HepG2 (cell line): ENCODE measurements at regions not wholly inside any gene's neighbourhood (a gene's known extent, or its start where the extent isn't known, plus 50 kb on each side); places are given as distances from the start of the nearest gene placed in this dataset.

ENCODE experiments used
- CBX2 ChIP-seq, 2 experiments: fragments of 200-600 bp in 1 of 2; sonication (generic); formaldehyde crosslinking in 1 of 2; IDR thresholded peaks; 2 replicates each; pipeline versions ENCODE4 v1.7.0 to v1.8.1; 2018 to 2022; ENCODE audit warnings: low read depth in 2 of 2, low read length in 1 of 2, mild to moderate bottlenecking in 1 of 2, missing genetic modification reagents in 1 of 2
- FOXJ3 ChIP-seq: sonication (generic); formaldehyde crosslinking; IDR thresholded peaks from 2 replicates; pipeline ENCODE4 v1.4.0; 2020; ENCODE audit warnings: missing genetic modification reagents, mild to moderate bottlenecking, borderline replicate concordance
- GLMP ChIP-seq: sonication (generic); formaldehyde crosslinking; IDR thresholded peaks from 2 replicates; pipeline ENCODE4 v1.9.0; 2021; ENCODE audit warnings: missing genetic modification reagents, mild to moderate bottlenecking, borderline replicate concordance
- ISX ChIP-seq: sonication (generic); formaldehyde crosslinking; conservative IDR thresholded peaks from 2 replicates; pipeline ENCODE4 v1.5.0; 2020; ENCODE audit warnings: missing genetic modification reagents
- NONO ChIP-seq, 2 experiments: fragments of 450-650 bp in 1 of 2; sonication (generic) in 1 of 2; formaldehyde crosslinking in 1 of 2; IDR thresholded peaks in 1 of 2; conservative IDR thresholded peaks in 1 of 2; 2 replicates each; pipeline versions ENCODE4 v1.6.1 to v1.8.0; 2017 to 2022; ENCODE audit warnings: mild to moderate bottlenecking in 1 of 2, missing genetic modification reagents in 1 of 2, moderate library complexity in 1 of 2
- PBX2 ChIP-seq: IDR thresholded peaks from 2 replicates; pipeline ENCODE4 v1.6.1; 2016; ENCODE audit warnings: control low read depth
- SNAPC5 ChIP-seq: sonication (generic); formaldehyde crosslinking; IDR thresholded peaks from 2 replicates; pipeline ENCODE4 v1.8.1; 2023; ENCODE audit warnings: mild to moderate bottlenecking, missing genetic modification reagents, borderline replicate concordance
- TSC22D2 ChIP-seq: sonication (generic); formaldehyde crosslinking; IDR thresholded peaks from 2 replicates; pipeline ENCODE4 v1.5.1; 2020; ENCODE audit warnings: missing genetic modification reagents, mild to moderate bottlenecking, borderline replicate concordance
- ZFP41 ChIP-seq: sonication (generic); formaldehyde crosslinking; IDR thresholded peaks from 2 replicates; pipeline ENCODE4 v1.4.0; 2020; ENCODE audit warnings: mild to moderate bottlenecking, missing genetic modification reagents, borderline replicate concordance
- ZKSCAN5 ChIP-seq: sonication (generic); formaldehyde crosslinking; IDR thresholded peaks from 2 replicates; pipeline ENCODE4 v1.5.1; 2020; ENCODE audit warnings: mild to moderate bottlenecking, missing genetic modification reagents
- ZNF12 ChIP-seq: sonication (generic); formaldehyde crosslinking; IDR thresholded peaks from 2 replicates; pipeline ENCODE4 v1.5.0; 2020; ENCODE audit warnings: missing genetic modification reagents
- ZNF207 ChIP-seq: fragments of 450-650 bp; IDR thresholded peaks from 2 replicates; pipeline ENCODE4 v1.6.1; 2016; ENCODE audit warnings: antibody characterized with exemption, borderline replicate concordance
- ZNF282 ChIP-seq: fragments of 450-650 bp; IDR thresholded peaks from 2 replicates; pipeline ENCODE4 v1.6.1; 2018; ENCODE audit not compliant: partially characterized antibody
- ZNF354B ChIP-seq: sonication (generic); formaldehyde crosslinking; IDR thresholded peaks from 2 replicates; pipeline ENCODE4 v1.8.0; 2022; ENCODE audit warnings: mild to moderate bottlenecking, missing genetic modification reagents
- ZNF557 ChIP-seq: sonication (generic); formaldehyde crosslinking; IDR thresholded peaks from 2 replicates; pipeline ENCODE4 v1.4.0; 2020; ENCODE audit warnings: missing genetic modification reagents
- ZNF790 ChIP-seq: sonication (generic); formaldehyde crosslinking; IDR thresholded peaks from 2 replicates; pipeline ENCODE4 v1.8.0; 2022; ENCODE audit warnings: missing genetic modification reagents, mild to moderate bottlenecking, borderline replicate concordance
- ZNF841 ChIP-seq: sonication (generic); formaldehyde crosslinking; IDR thresholded peaks from 2 replicates; pipeline ENCODE4 v1.8.1; 2023; ENCODE audit warnings: missing genetic modification reagents, borderline replicate concordance
- ZSCAN21 ChIP-seq: sonication (generic); formaldehyde crosslinking; IDR thresholded peaks from 2 replicates; pipeline ENCODE4 v1.8.0; 2022; ENCODE audit warnings: mild to moderate bottlenecking, missing genetic modification reagents, moderate library complexity, borderline replicate concordance
- TF ChIP-seq, protein P1 (sequence below): sonication (generic); formaldehyde crosslinking; IDR thresholded peaks from 2 replicates; pipeline ENCODE4 v1.5.0; 2020; ENCODE audit warnings: mild to moderate bottlenecking, missing genetic modification reagents
- TF ChIP-seq, protein P2 (sequence below): sonication (generic); formaldehyde crosslinking; IDR thresholded peaks from 2 replicates; pipeline ENCODE4 v1.8.1; 2022; ENCODE audit warnings: low read depth, mild to moderate bottlenecking, missing genetic modification reagents

- TF ChIP-seq ZNF354B (CRISPR knock-in tag) (no peak), ZNF790 (no peak), ZSCAN21 (CRISPR knock-in tag) (no peak), TSC22D2 (CRISPR knock-in tag) (no peak), ZKSCAN5 (CRISPR knock-in tag) (no peak), ZNF282 (no peak), PBX2 (CRISPR knock-in tag) (no peak), ZFP41 (no peak), NONO (IDR thresholded peaks at IDR 0.05) (no peak), NONO (CRISPR knock-in tag; conservative IDR thresholded peaks at IDR 0.05) (no peak), FOXJ3 (CRISPR knock-in tag) (no peak; the same call in 1 of the 2 replicates), ZNF207 (no peak), ZNF557 (no peak), ISX (no peak), ZNF12 (CRISPR knock-in tag) (no peak), ZNF841 (no peak), SNAPC5 (CRISPR knock-in tag) (no peak), GLMP (no peak), CBX2 (IDR thresholded peaks at IDR 0.05; ENCODE audit: low read depth, low read length) (no peak), CBX2 (CRISPR knock-in tag; IDR thresholded peaks at IDR 0.05; ENCODE audit: low read depth) (no peak)
- TF ChIP-seq, protein P1, sequence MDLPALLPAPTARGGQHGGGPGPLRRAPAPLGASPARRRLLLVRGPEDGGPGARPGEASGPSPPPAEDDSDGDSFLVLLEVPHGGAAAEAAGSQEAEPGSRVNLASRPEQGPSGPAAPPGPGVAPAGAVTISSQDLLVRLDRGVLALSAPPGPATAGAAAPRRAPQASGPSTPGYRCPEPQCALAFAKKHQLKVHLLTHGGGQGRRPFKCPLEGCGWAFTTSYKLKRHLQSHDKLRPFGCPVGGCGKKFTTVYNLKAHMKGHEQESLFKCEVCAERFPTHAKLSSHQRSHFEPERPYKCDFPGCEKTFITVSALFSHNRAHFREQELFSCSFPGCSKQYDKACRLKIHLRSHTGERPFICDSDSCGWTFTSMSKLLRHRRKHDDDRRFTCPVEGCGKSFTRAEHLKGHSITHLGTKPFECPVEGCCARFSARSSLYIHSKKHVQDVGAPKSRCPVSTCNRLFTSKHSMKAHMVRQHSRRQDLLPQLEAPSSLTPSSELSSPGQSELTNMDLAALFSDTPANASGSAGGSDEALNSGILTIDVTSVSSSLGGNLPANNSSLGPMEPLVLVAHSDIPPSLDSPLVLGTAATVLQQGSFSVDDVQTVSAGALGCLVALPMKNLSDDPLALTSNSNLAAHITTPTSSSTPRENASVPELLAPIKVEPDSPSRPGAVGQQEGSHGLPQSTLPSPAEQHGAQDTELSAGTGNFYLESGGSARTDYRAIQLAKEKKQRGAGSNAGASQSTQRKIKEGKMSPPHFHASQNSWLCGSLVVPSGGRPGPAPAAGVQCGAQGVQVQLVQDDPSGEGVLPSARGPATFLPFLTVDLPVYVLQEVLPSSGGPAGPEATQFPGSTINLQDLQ, result 0 out of 2 replicates have a peak, but pooled peaks have one; percentile 11
- TF ChIP-seq, protein P2, sequence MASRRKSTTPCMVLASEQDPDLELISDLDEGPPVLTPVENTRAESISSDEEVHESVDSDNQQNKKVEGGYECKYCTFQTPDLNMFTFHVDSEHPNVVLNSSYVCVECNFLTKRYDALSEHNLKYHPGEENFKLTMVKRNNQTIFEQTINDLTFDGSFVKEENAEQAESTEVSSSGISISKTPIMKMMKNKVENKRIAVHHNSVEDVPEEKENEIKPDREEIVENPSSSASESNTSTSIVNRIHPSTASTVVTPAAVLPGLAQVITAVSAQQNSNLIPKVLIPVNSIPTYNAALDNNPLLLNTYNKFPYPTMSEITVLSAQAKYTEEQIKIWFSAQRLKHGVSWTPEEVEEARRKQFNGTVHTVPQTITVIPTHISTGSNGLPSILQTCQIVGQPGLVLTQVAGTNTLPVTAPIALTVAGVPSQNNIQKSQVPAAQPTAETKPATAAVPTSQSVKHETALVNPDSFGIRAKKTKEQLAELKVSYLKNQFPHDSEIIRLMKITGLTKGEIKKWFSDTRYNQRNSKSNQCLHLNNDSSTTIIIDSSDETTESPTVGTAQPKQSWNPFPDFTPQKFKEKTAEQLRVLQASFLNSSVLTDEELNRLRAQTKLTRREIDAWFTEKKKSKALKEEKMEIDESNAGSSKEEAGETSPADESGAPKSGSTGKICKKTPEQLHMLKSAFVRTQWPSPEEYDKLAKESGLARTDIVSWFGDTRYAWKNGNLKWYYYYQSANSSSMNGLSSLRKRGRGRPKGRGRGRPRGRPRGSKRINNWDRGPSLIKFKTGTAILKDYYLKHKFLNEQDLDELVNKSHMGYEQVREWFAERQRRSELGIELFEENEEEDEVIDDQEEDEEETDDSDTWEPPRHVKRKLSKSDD (CRISPR knock-in tag), result no peak
These were observed 180.0 kb upstream of the ARL4C start (continued) for GRCh38 chr2:234676783-234677450.
